ENCODE measurements at regions not wholly inside any gene's neighbourhood (a gene's known extent, or its start where the extent isn't known, plus 50 kb on each side); places are given as distances from the start of the nearest gene placed in this dataset.

DNA sequence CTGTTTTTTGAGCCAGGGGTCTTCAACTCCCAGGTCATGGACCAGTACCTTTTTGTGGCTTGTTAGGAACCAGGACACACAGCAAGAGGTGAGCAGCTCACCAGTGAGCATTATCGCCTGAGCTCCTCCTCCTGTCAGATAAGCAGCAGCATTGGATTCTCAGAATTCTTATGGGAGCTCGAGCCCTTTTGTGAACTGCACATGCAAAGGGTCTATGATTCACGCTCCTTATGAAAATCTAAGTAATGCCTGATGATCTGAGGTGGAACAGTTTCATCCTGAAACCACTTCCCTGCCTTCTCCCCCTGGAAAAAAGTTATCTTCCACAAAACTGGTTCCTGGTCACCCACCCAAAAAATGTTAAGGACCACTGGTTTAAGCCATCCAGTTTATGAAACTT, 1047.6 kb downstream of the OTOL1 start:
- TF ChIP-seq CTCF (IDR thresholded peaks at IDR 0.05; ENCODE audit: insufficient read depth, low read length, severe bottlenecking) = no peak
- Histone ChIP-seq H3K36me3 (ENCODE audit: control insufficient read depth, insufficient read depth, low read length) (no peaks in the 10 kb centered on the region), H3K4me3 (ENCODE audit: low read depth, low read length) (no peak overlapping the region), H3K27me3 (ENCODE audit: control insufficient read depth, insufficient read depth, low read length) (no peaks in the 10 kb centered on the region)
- no peak for FAIRE-seq
- no peak for DNase-seq (ENCODE audit: low read depth)

DNA sequence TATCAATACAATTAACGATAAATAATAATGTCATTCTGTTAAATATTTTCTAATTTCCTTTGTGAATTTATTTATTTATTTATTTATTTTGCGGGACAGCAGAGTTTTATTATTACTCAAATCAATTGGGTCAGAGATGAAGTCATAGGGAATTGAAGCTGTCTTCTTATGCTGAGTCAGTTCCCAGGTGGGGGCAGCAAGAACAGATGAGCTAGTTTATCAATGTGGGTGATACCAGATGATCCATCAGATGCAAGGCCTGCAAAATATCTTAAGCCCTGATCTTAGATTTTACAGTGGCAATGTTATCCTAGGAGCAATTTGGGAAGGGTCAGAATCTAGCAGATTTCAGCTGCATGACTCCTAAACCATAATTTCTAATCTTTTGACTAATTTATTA, 1050.3 kb downstream of the OTOL1 start:
- Histone ChIP-seq H3K36me3 (ENCODE audit: control insufficient read depth, insufficient read depth, low read length) (no peaks in the 10 kb centered on the region), H3K4me3 (ENCODE audit: low read depth, low read length) (no peak overlapping the region), H3K27me3 (ENCODE audit: control insufficient read depth, insufficient read depth, low read length) (no peaks in the 10 kb centered on the region)
- no peak for DNase-seq (ENCODE audit: low read depth)
- TF ChIP-seq CTCF (IDR thresholded peaks at IDR 0.05; ENCODE audit: insufficient read depth, low read length, severe bottlenecking) = no peak
- FAIRE-seq = no peak

- FAIRE-seq = no peak
- Histone ChIP-seq H3K36me3 (ENCODE audit: control insufficient read depth, insufficient read depth, low read length) (no peaks in the 10 kb centered on the region), H3K4me3 (ENCODE audit: low read depth, low read length) (no peak overlapping the region), H3K27me3 (ENCODE audit: control insufficient read depth, insufficient read depth, low read length) (no peaks in the 10 kb centered on the region)
- DNase-seq (ENCODE audit: low read depth) = no peak
- TF ChIP-seq CTCF (IDR thresholded peaks at IDR 0.05; ENCODE audit: insufficient read depth, low read length, severe bottlenecking) = no peak
Measured at GRCh38 chr3:162547321-162547720, 1050.7 kb downstream of the OTOL1 start.

DNA sequence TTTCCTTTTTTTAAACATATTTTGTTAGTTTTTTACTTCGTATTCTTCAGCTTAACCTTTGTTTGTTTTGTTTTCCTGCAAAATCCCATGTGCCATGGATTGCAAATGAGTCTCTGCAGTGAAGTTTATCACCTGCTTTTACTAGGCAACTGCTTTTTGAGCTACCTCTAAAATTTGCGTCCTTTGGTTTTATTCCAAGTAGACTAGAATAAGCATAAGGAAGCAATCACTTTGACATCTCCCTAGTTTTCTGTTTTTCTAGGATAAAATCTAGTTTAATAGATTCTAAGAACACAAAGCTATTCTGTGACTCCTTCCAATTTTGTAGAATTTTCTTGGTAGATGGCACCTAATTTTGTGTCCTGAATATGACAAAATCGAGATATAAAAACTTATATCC, 1059.2 kb downstream of the OTOL1 start:
- no peak for TF ChIP-seq CTCF (IDR thresholded peaks at IDR 0.05; ENCODE audit: insufficient read depth, low read length, severe bottlenecking)
- DNase-seq (ENCODE audit: low read depth) = no peak

GRCh38 chr3:162558016-162558415, 1061.4 kb downstream of the OTOL1 start:
- FAIRE-seq = no peak
- DNase-seq (ENCODE audit: low read depth) = no peak
- Histone ChIP-seq H3K36me3 (ENCODE audit: control insufficient read depth, insufficient read depth, low read length) (no peaks in the 10 kb centered on the region), H3K4me3 (ENCODE audit: low read depth, low read length) (no peak overlapping the region), H3K27me3 (ENCODE audit: control insufficient read depth, insufficient read depth, low read length) (no peaks in the 10 kb centered on the region)
- TF ChIP-seq CTCF (IDR thresholded peaks at IDR 0.05; ENCODE audit: insufficient read depth, low read length, severe bottlenecking) = no peak

More for the DNA sequence above, 1059.2 kb downstream of the OTOL1 start:
- no peaks in the 10 kb centered on the region for H3K27me3 ChIP-seq (ENCODE audit: control insufficient read depth, insufficient read depth, low read length)
- H3K4me3 ChIP-seq (ENCODE audit: low read depth, low read length) = no peak overlapping the region
- FAIRE-seq = no peak
- H3K36me3 ChIP-seq (ENCODE audit: control insufficient read depth, insufficient read depth, low read length) = no peaks in the 10 kb centered on the region

DNA sequence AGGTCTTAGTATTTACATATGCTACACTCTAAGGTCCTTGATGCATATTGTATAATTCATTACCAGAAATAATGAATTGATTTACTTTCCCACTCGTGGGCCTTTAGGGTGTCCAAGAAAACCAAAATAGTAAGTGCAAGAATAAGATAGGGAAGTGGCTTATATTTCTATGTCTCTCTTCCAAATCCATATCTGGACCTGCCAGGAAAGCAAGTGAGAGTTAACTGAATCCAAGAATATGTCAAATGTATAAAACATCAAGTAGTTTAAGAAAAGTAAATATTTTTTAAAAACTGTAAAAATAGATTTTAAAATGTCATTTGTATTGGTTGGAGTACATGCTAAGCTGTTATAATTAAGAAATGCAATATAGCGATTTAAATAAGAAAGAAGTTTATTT, 1072.1 kb downstream of the OTOL1 start:
- Histone ChIP-seq H3K27me3 (ENCODE audit: control insufficient read depth, insufficient read depth, low read length) (no peaks in the 10 kb centered on the region), H3K4me3 (ENCODE audit: low read depth, low read length) (no peak overlapping the region), H3K36me3 (ENCODE audit: control insufficient read depth, insufficient read depth, low read length) (no peaks in the 10 kb centered on the region)
- DNase-seq (ENCODE audit: low read depth) (no peak), FAIRE-seq (no peak)
- no peak for TF ChIP-seq CTCF (IDR thresholded peaks at IDR 0.05; ENCODE audit: insufficient read depth, low read length, severe bottlenecking)
